Stromal cell of bone marrow (primary cell): ENCODE measurements at regions not wholly inside any gene's neighbourhood (a gene's known extent, or its start where the extent isn't known, plus 50 kb on each side); places are given as distances from the start of the nearest gene placed in this dataset.
"Not testable (repeated sequence)": the region's sequence is repeated elsewhere in the genome, so short reads cannot be mapped to it uniquely, and the experiment has no call there.

Source experiments
- DNase-seq: peaks from one replicate; pipeline ENCODE4 v3.0.0-alpha.2; 2012; ENCODE audit warnings: low read depth

- DNase-seq: not testable (repeated sequence)
These were observed 187.9 kb upstream of the TOM1L1 start for GRCh38 chr17:54712798-54713197.

- no peak for DNase-seq
These were observed 182.4 kb upstream of the TOM1L1 start for GRCh38 chr17:54718286-54718685.

- no peak for DNase-seq
These were observed 173.0 kb upstream of the TOM1L1 start for GRCh38 chr17:54727624-54728023.

- no peak for DNase-seq
These were observed 164.1 kb upstream of the TOM1L1 start for GRCh38 chr17:54736573-54736972.

- no peak for DNase-seq
These were observed 162.2 kb upstream of the TOM1L1 start for GRCh38 chr17:54738496-54738895.

GRCh38 chr17:54744750-54745149, 155.9 kb upstream of the TOM1L1 start:
- no peak for DNase-seq

- no peak for DNase-seq
These were observed 155.4 kb upstream of the TOM1L1 start for GRCh38 chr17:54745239-54745638.

- DNase-seq: no peak
These were observed 154.8 kb upstream of the TOM1L1 start for GRCh38 chr17:54745862-54746261.

GRCh38 chr17:54749157-54749556, 151.5 kb upstream of the TOM1L1 start:
- DNase-seq: no peak

- DNase-seq: no peak
These were observed 146.1 kb upstream of the TOM1L1 start for GRCh38 chr17:54754560-54754959.

GRCh38 chr17:54760836-54761235, 139.8 kb upstream of the TOM1L1 start:
- no peak for DNase-seq

- no peak for DNase-seq
These were observed 129.8 kb upstream of the TOM1L1 start for GRCh38 chr17:54770836-54771235.

GRCh38 chr17:54771409-54771915, 129.2 kb upstream of the TOM1L1 start:
- no peak for DNase-seq

GRCh38 chr17:54780238-54780637, 120.4 kb upstream of the TOM1L1 start:
- DNase-seq: no peak

- DNase-seq: no peak
These were observed 119.3 kb upstream of the TOM1L1 start for GRCh38 chr17:54781389-54781788.

- no peak for DNase-seq
These were observed 116.3 kb upstream of the TOM1L1 start for GRCh38 chr17:54784305-54784704.

- no peak for DNase-seq
These were observed 114.9 kb upstream of the TOM1L1 start for GRCh38 chr17:54785643-54786268.

GRCh38 chr17:54789101-54789880, 111.4 kb upstream of the TOM1L1 start:
- DNase-seq: no peak

- DNase-seq: no peak
These were observed 107.4 kb upstream of the TOM1L1 start for GRCh38 chr17:54793271-54793670.

GRCh38 chr17:54795046-54795445, 105.6 kb upstream of the TOM1L1 start:
- DNase-seq: no peak

- no peak for DNase-seq
These were observed 93.3 kb upstream of the TOM1L1 start for GRCh38 chr17:54807331-54807730.

- no peak for DNase-seq
These were observed 86.8 kb upstream of the TOM1L1 start for GRCh38 chr17:54813896-54814295.

GRCh38 chr17:54814371-54814770, 86.3 kb upstream of the TOM1L1 start:
- DNase-seq: no peak

- no peak for DNase-seq
These were observed 66.6 kb upstream of the TOM1L1 start for GRCh38 chr17:54834086-54834485.
